Aorta (tissue), 5 donors: ENCODE measurements at regions not wholly inside any gene's neighbourhood (a gene's known extent, or its start where the extent isn't known, plus 50 kb on each side); places are given as distances from the start of the nearest gene placed in this dataset.

ENCODE experiments used
- ATAC-seq: fragments of 200-7000 bp; cut with Tn5 transposase; one replicate; pipeline ENCODE4 v1.9.1; 2022; ENCODE audit warnings: moderate library complexity; ENCODE audit not compliant: low FRiP score
- DNase-seq, 2 donors: peaks; one replicate each; pipeline ENCODE4 v3.0.0-alpha.2; 2020
- H3K27ac ChIP-seq, 2 donors: one replicate each; pipeline ENCODE4 v1.5.1; 2013; ENCODE audit warnings: low read length in 2 of 2, mild to moderate bottlenecking in 2 of 2, moderate library complexity in 2 of 2, control low read depth in 1 of 2, inconsistent platforms in 1 of 2, low read depth in 1 of 2
- H3K27me3 ChIP-seq, 2 donors: one replicate each; pipeline ENCODE4 v1.6.1; 2013; ENCODE audit warnings: control low read depth in 1 of 2, low read length in 1 of 2, mild to moderate bottlenecking in 1 of 2, moderate library complexity in 1 of 2; ENCODE audit not compliant: insufficient read depth in 2 of 2, control insufficient read depth in 1 of 2
- H3K36me3 ChIP-seq, 2 donors: one replicate each; pipeline ENCODE4 v1.6.1; 2013; ENCODE audit warnings: control low read depth in 1 of 2, low read length in 1 of 2, mild to moderate bottlenecking in 1 of 2; ENCODE audit not compliant: insufficient read depth in 2 of 2, control insufficient read depth in 1 of 2
- H3K4me1 ChIP-seq, 2 donors: one replicate each; pipeline ENCODE4 v1.6.1; 2013; ENCODE audit warnings: low read length in 2 of 2, control low read depth in 1 of 2, mild to moderate bottlenecking in 1 of 2, moderate library complexity in 1 of 2; ENCODE audit not compliant: insufficient read depth in 2 of 2, control insufficient read depth in 1 of 2
- H3K4me3 ChIP-seq, 2 donors: one replicate each; pipeline ENCODE4 v1.5.1; 2013; ENCODE audit warnings: low read length in 2 of 2, control low read depth in 1 of 2, mild to moderate bottlenecking in 1 of 2
- H3K9me3 ChIP-seq: one replicate; pipeline ENCODE4 v1.6.1; 2013; ENCODE audit warnings: mild to moderate bottlenecking, low read length; ENCODE audit not compliant: control insufficient read depth
- WGBS, 2 donors: extraction: QIAGEN DNeasy Blood & Tissue Kit; methylation state at CpG; one replicate each; pipeline ENCODE4 v1.1.7; 2013; 5-methylcytosine and 5-hydroxymethylcytosine counted together
- intact Hi-C, 2 donors: fragments of 100-400 bp; cut with DNase I; formaldehyde crosslinking; loops; one replicate each; pipeline versions ENCODE4 v1.14.2 to v1.15.0; 2022
- donor health status: healthy with polysubstance abuse.
- donor health status: Bipolar disorder and iron deficiency.
- donor health status: DM: no; HTN: no; CAD: no.
- donor health status: DM: no; HTN: no; CAD: no.
- donor health status: DM: yes; HTN: yes; CAD: no.

- Histone ChIP-seq H3K27me3 (no peaks in the 10 kb centered on the region), H3K36me3 (no peaks in the 10 kb centered on the region), H3K27ac (no peak overlapping the region), H3K4me3 (no peak overlapping the region), H3K9me3 (peaks cover 4% of the 10 kb centered on the region), H3K4me1 (no peaks in the 10 kb centered on the region)
- ATAC-seq (no peak), DNase-seq (no peak)
- 85 to 89% methylated on average over 1 of the region's 1 CpG for WGBS, 2 donors
- intact Hi-C loops, result no loop called here
These were observed 256.1 kb upstream of the ADGRL3 start for GRCh38 chr4:60944060-60944459.

GRCh38 chr4:60945641-60946040, 254.5 kb upstream of the ADGRL3 start:
- H3K4me3 ChIP-seq, result no peak overlapping the region
- DNase-seq, result no peak
- H3K36me3 ChIP-seq, result no peaks in the 10 kb centered on the region
- H3K27me3 ChIP-seq, result no peaks in the 10 kb centered on the region
- intact Hi-C loops, result no loop called here
- no peak for ATAC-seq
- peaks cover 4% of the 10 kb centered on the region for H3K9me3 ChIP-seq
- H3K4me1 ChIP-seq, result no peaks in the 10 kb centered on the region
- WGBS, 2 donors, result 94 to 95% methylated on average over 4 of the region's 4 CpGs
- no peak overlapping the region for H3K27ac ChIP-seq

DNA sequence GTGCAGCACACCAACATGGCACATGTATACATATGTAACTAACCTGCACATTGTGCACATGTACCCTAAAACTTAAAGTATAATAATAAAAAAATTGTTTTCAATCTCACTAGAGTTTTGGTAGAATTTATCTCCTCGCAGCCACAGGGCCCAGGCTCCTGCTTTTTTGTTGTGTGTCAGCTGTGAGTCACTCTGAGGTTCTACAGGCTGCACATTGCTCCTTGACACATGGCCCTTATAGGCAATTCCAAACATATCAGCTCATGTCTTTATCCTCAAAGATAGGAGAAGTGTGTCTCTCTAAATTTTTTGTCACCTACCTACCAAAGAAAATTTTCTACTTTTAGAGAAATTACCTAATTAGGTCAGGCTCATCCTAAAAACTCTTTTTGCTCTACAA, 252.1 kb upstream of the ADGRL3 start:
- no peak for DNase-seq
- ATAC-seq, result no peak
- H3K36me3 ChIP-seq, result no peaks in the 10 kb centered on the region
- no peaks in the 10 kb centered on the region for H3K4me1 ChIP-seq
- WGBS, 2 donors, result 85 to 96% methylated on average over 1 of the region's 1 CpG
- intact Hi-C loops, result no loop called here
- peaks cover 4% of the 10 kb centered on the region for H3K9me3 ChIP-seq
- H3K4me3 ChIP-seq, result no peak overlapping the region
- H3K27ac ChIP-seq, result no peak overlapping the region
- no peaks in the 10 kb centered on the region for H3K27me3 ChIP-seq

DNA sequence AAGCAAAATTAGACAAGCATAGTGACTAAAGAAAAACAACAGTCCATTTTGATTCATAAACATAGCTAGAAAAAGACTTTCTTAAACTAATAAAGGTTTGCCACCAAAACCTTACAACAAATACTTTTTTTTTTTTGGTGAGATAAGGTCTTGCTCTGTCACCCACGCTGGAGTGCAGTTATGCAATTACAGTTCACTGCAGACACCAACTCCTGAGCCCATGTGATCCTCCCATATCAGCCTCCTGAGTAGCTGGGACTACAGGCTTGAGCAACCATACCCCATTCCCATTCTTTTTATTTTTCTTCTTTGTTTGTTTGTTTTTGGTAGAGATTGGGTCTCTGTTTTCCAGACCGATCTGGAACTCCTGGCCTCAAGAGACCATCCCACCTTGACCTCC, 247.2 kb upstream of the ADGRL3 start:
- no peaks in the 10 kb centered on the region for H3K36me3 ChIP-seq
- 68% methylated on average over 2 of the region's 2 CpGs for WGBS, 2 donors
- H3K4me3 ChIP-seq, result no peak overlapping the region
- intact Hi-C loops, result no loop called here
- no peaks in the 10 kb centered on the region for H3K27me3 ChIP-seq
- no peak for ATAC-seq
- H3K4me1 ChIP-seq, result no peaks in the 10 kb centered on the region
- DNase-seq, result no peak
- H3K9me3 ChIP-seq, result no peaks in the 10 kb centered on the region
- no peak overlapping the region for H3K27ac ChIP-seq

- no peak for DNase-seq
- WGBS, 2 donors, result 46 to 47% methylated on average over 4 of the region's 4 CpGs
- no peaks in the 10 kb centered on the region for H3K9me3 ChIP-seq
- no peaks in the 10 kb centered on the region for H3K36me3 ChIP-seq
- no peaks in the 10 kb centered on the region for H3K27me3 ChIP-seq
- no peaks in the 10 kb centered on the region for H3K4me1 ChIP-seq
- intact Hi-C loops, result no loop called here
- no peak overlapping the region for H3K27ac ChIP-seq
- ATAC-seq, result no peak
- H3K4me3 ChIP-seq, result no peak overlapping the region
These were observed 246.3 kb upstream of the ADGRL3 start for GRCh38 chr4:60953826-60954225.

DNA sequence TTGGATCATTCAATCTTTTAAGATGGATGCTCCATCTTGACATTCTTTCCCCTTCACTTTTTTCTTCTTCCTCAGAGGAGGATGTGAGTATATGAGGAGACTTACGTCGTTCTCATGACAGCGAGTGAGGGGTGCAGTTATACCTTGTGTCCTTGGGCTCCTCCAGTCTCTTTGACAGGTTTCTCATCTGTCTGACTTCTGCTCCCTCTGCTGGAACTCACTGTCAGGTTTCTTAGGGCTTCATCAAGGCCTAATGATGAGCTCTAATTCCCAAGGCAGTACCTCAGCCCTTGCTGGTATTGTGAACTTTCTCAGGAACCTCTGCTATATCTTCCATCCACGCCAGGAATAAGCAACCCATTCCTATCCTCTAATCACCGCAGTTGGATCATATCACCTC, 237.8 kb upstream of the ADGRL3 start:
- ATAC-seq (no peak), DNase-seq (no peak)
- WGBS, 2 donors, result 92 to 94% methylated on average over 5 of the region's 5 CpGs
- no peaks in the 10 kb centered on the region for H3K36me3 ChIP-seq
- intact Hi-C loops, result no loop called here
- H3K4me3 ChIP-seq, result no peak overlapping the region
- no peak overlapping the region for H3K27ac ChIP-seq
- no peaks in the 10 kb centered on the region for H3K4me1 ChIP-seq
- no peaks in the 10 kb centered on the region for H3K27me3 ChIP-seq
- no peaks in the 10 kb centered on the region for H3K9me3 ChIP-seq

- WGBS, 2 donors, result 82 to 86% methylated on average over 4 of the region's 4 CpGs
- peaks cover 5% of the 10 kb centered on the region for H3K9me3 ChIP-seq
- DNase-seq (no peak), ATAC-seq (no peak)
- no peaks in the 10 kb centered on the region for H3K36me3 ChIP-seq
- no peak overlapping the region for H3K27ac ChIP-seq
- intact Hi-C loops, result no loop called here
- H3K4me1 ChIP-seq, result no peaks in the 10 kb centered on the region
- H3K4me3 ChIP-seq, result no peak overlapping the region
- H3K27me3 ChIP-seq, result no peaks in the 10 kb centered on the region
These were observed 218.6 kb upstream of the ADGRL3 start for GRCh38 chr4:60981534-60981933.

GRCh38 chr4:60989141-60989540, 211.0 kb upstream of the ADGRL3 start:
- DNase-seq, result no peak
- no peak overlapping the region for H3K27ac ChIP-seq
- intact Hi-C loops, result no loop called here
- no peaks in the 10 kb centered on the region for H3K27me3 ChIP-seq
- H3K4me3 ChIP-seq, result no peak overlapping the region
- ATAC-seq, result no peak
- peaks cover 3% of the 10 kb centered on the region for H3K9me3 ChIP-seq
- WGBS, 2 donors, result 89 to 97% methylated on average over 1 of the region's 1 CpG
- H3K4me1 ChIP-seq, result no peaks in the 10 kb centered on the region
- H3K36me3 ChIP-seq, result no peaks in the 10 kb centered on the region

DNA sequence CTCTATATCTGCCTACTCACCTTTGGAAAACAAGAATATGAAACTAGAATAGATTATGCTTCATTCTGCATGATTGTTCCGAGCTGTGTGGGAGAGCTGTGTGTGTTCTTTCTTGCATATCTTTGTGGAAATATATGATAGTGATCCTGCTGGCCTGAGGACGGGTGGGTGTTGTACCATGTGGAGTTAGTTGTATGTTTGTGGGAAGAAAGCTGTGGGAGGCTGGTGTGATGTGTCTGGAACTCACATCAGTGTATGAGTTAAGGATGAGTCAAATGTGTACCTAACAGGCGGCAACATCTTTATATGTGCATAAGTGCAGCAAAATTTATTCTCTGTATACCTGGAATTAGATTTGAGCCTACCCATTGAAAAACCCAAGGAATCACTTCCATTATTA, 208.1 kb upstream of the ADGRL3 start:
- DNase-seq (no peak), ATAC-seq (no peak)
- Histone ChIP-seq H3K4me3 (no peak overlapping the region), H3K27ac (no peak overlapping the region), H3K36me3 (no peaks in the 10 kb centered on the region), H3K27me3 (no peaks in the 10 kb centered on the region), H3K9me3 (no peaks in the 10 kb centered on the region), H3K4me1 (no peaks in the 10 kb centered on the region)
- intact Hi-C loops, result no loop called here
- 91 to 93% methylated on average over 3 of the region's 3 CpGs for WGBS, 2 donors
